LNCaP clone FGC (cell line): ENCODE measurements at regions not wholly inside any gene's neighbourhood (a gene's known extent, or its start where the extent isn't known, plus 50 kb on each side); places are given as distances from the start of the nearest gene placed in this dataset.
A peak's percentile ranks its signal among the peaks of the same experiment; 100 is the strongest.

ENCODE experiments used
- DNase-seq: peaks from one replicate; pipeline ENCODE4 v3.0.0-alpha.2; 2011; ENCODE audit warnings: low read depth
- H3K4me3 ChIP-seq: 2 replicates; pipeline ENCODE4 v1.5.1; 2011; ENCODE audit warnings: mild to moderate bottlenecking, low read depth, low read length, control low read depth
- TF ChIP-seq, protein P1 (sequence below): IDR thresholded peaks from 2 replicates; pipeline ENCODE4 v1.5.1; 2012; ENCODE audit warnings: mild to moderate bottlenecking; ENCODE audit not compliant: control insufficient read depth, insufficient read depth; ENCODE audit errors: extremely low read depth

DNA sequence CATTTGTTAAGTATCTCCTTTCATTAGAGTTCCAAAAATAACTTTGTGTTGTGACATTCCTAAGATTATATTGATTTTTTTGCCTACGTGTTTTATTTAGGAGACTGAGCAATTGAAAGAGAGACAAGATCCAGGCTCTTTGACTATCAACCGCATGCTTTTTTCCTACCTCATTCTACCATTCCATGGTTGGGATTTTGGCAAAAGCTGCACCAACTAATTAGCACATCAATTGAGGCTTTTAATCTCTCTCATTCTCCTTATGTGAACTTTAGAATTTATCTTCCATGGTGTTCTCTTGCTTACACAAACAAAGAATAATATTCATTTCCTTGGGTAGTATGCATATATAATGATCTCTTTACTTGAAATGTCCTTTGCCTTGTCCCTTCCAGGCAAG, 338.7 kb upstream of the SMC2 start:
- TF ChIP-seq, protein P1, sequence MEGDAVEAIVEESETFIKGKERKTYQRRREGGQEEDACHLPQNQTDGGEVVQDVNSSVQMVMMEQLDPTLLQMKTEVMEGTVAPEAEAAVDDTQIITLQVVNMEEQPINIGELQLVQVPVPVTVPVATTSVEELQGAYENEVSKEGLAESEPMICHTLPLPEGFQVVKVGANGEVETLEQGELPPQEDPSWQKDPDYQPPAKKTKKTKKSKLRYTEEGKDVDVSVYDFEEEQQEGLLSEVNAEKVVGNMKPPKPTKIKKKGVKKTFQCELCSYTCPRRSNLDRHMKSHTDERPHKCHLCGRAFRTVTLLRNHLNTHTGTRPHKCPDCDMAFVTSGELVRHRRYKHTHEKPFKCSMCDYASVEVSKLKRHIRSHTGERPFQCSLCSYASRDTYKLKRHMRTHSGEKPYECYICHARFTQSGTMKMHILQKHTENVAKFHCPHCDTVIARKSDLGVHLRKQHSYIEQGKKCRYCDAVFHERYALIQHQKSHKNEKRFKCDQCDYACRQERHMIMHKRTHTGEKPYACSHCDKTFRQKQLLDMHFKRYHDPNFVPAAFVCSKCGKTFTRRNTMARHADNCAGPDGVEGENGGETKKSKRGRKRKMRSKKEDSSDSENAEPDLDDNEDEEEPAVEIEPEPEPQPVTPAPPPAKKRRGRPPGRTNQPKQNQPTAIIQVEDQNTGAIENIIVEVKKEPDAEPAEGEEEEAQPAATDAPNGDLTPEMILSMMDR = no peak
- DNase-seq = no peak
- H3K4me3 ChIP-seq = no peak overlapping the region

DNA sequence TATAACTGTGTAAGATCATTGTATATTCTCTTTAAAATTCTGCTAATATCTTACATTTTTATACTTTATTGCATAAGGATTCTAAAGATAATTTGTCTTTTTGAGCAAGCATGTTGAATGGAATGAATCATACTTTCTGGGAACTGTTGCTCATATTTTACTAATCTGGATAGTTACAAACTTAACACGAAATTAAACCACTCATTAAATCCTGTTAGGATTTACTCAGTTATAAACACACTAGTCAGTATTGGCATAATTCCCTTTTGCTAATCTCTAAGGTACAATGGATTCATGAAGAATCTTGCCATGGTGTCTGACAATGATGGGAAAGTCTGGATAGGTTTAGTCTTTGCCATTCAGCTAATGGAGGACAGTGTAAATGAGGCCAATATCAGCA, 338.1 kb upstream of the SMC2 start:
- DNase-seq = no peak
- TF ChIP-seq, protein P1 = no peak
- H3K4me3 ChIP-seq = no peak overlapping the region

DNA sequence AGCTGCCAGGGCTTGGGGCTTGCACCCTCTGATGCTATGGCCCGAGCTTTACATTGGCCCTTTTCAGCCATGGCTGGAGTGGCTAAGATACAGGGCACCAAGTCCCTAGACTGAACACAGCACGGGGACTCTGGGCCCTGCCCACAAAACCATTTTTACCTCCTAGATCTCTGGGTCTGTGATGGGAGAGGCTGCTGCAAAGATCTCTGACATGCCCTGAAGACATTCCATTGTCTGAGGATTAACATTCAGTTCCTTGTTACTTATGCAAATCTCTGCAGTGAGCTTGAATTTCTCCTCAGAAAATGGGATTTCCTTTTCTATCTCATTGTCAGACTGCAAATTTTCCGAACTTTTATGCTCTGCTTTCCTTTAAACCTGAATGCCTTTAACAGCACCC, 337.0 kb upstream of the SMC2 start:
- TF ChIP-seq, protein P1 = no peak
- DNase-seq = no peak
- H3K4me3 ChIP-seq = no peak overlapping the region

DNA sequence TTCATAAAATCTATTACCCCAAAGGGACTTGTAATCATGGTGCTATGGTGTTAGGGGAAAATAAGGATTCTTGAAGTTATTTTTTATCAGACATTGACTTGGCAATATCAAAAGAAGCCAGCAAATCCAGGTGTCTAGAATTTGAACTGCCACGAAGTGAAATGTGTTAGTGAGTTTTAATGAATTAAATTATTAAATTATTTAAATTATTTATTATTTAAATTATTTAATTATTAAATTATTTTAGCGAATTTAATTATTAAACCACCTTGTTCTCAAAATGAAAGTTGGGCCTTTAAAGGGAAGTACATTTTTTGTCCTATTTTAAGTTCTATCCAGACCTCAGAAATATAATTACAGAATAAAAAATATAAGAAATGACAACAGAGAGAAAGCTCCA, 332.6 kb upstream of the SMC2 start:
- TF ChIP-seq, protein P1 = no peak
- no peak for DNase-seq
- no peak overlapping the region for H3K4me3 ChIP-seq

DNA sequence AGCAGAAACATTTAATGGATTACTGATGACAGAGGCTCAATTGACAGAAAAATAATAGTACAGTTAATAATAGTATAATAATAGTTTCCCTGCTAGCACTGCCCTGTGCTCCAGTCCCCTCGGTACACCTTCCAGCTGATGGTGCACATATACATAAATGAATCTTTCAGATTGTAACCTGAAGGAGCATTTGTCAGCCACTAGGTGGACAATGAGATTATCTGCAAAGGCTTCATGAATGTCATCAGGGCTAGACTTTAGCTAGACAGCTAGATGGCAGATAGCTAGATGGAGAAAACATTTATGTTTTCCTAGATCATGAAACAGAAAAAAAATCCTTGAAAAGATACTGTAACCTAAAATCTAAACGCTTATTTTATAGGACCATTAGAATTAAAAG, 304.4 kb upstream of the SMC2 start:
- TF ChIP-seq, protein P1 = peak; percentile 53
- no peak for DNase-seq

DNA sequence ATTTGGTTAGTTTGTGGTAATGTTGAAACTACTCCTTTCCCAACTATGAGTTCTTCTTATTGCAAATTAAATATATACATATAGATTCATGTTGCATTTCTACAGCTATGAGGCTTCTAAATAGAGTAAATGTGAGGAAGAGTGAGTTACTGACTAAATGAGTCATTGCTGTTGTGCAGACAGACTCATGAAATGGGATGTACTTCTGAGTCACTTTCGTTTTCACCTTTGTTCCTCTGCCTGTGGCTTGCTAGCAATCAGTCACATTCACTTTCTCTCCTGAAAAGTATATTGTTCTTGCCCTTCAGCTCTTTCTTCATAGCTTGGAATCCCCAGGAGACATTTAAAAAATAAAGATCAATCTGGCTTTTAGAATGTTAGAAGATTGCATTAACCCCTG, 295.5 kb upstream of the SMC2 start:
- no peak overlapping the region for H3K4me3 ChIP-seq
- TF ChIP-seq, protein P1 = no peak
- no peak for DNase-seq

More for the DNA sequence above, 304.4 kb upstream of the SMC2 start:
- H3K4me3 ChIP-seq = no peak overlapping the region

DNA sequence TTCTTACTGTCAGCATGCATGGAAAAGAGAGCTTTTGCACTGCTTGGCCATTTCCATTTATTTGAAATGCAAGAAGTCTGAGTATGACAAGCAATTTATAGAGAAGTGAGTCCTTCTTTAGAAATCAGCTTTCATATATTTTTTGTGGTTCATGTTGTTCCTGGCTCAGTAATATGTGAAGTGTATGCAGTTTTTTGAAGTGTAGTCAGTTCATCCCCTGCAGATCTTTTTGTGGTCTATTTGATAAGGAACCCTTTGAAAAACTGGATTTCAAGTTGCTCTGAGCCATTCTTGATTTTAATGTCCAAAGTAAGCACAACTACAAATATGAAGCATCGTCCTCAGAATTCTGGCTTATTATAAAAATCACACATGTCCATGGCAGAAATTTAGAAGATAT, 294.1 kb upstream of the SMC2 start:
- no peak overlapping the region for H3K4me3 ChIP-seq
- DNase-seq = no peak
- TF ChIP-seq, protein P1 = no peak
